Activated naive CD4-positive, alpha-beta T cell treated with anti-CD3 and anti-CD28 coated beads, Interleukin-2, amount 50 U/mL, for 72 hours (primary cell): ENCODE measurements at regions not wholly inside any gene's neighbourhood (a gene's known extent, or its start where the extent isn't known, plus 50 kb on each side); places are given as distances from the start of the nearest gene placed in this dataset.
A peak's percentile ranks its signal among the peaks of the same experiment; 100 is the strongest.

Experiments used
- ATAC-seq, 2 donors: fragments of 150-1000 bp; cut with Tn5 transposase; 2 replicates each; pipeline ENCODE4 v1.10.0; 2021; ENCODE audit warnings: mild to moderate bottlenecking in 2 of 2, moderate library complexity in 2 of 2
- DNase-seq, 2 donors: peaks; one replicate each; pipeline ENCODE4 v3.0.0; 2021 to 2022; ENCODE audit warnings: low spot score in 2 of 2
- H3K27ac Mint-ChIP-seq, 2 donors: one replicate each; pipeline ENCODE4 v1.8.0; 2022; ENCODE audit warnings: mild to moderate bottlenecking in 2 of 2, mixed read lengths in 2 of 2
- H3K36me3 Mint-ChIP-seq, 2 donors: one replicate each; pipeline ENCODE4 v1.8.0; 2022; ENCODE audit warnings: mixed read lengths in 2 of 2
- H3K9me3 Mint-ChIP-seq, 2 donors: one replicate each; pipeline ENCODE4 v1.8.0; 2022; ENCODE audit warnings: mixed read lengths in 2 of 2

GRCh38 chr3:72256716-72257115, 471.8 kb upstream of the PROK2 start:
- ATAC-seq: no peak
- peaks cover 4 to 6% of the 10 kb centered on the region in 2 donors for H3K9me3 Mint-ChIP-seq

GRCh38 chr3:72255791-72256559, 471.0 kb upstream of the PROK2 start:
- Mint-ChIP-seq H3K9me3 (peaks cover 4 to 6% of the 10 kb centered on the region in 2 donors), H3K36me3 (peaks cover 12 to 17% of the 10 kb centered on the region in 2 donors), H3K27ac (no peak overlapping the region)
- no peak for ATAC-seq
- DNase-seq: no peak

More at GRCh38 chr3:72256716-72257115, 471.8 kb upstream of the PROK2 start:
- H3K36me3 Mint-ChIP-seq: peaks cover 12 to 17% of the 10 kb centered on the region in 2 donors
- no peak for DNase-seq
- H3K27ac Mint-ChIP-seq: no peak overlapping the region

- peaks cover 12 to 17% of the 10 kb centered on the region in 2 donors for H3K36me3 Mint-ChIP-seq
- ATAC-seq: no peak
- no peak overlapping the region for H3K27ac Mint-ChIP-seq
Measured at GRCh38 chr3:72255191-72255590, 470.2 kb upstream of the PROK2 start.

GRCh38 chr3:72254483-72254882, 469.5 kb upstream of the PROK2 start:
- no peak for ATAC-seq
- Mint-ChIP-seq H3K9me3 (peaks cover 4 to 10% of the 10 kb centered on the region in 2 donors), H3K36me3 (peaks cover 12 to 17% of the 10 kb centered on the region in 2 donors), H3K27ac (no peak overlapping the region)
- no peak for DNase-seq

More at GRCh38 chr3:72255191-72255590, 470.2 kb upstream of the PROK2 start:
- DNase-seq: no peak
- peaks cover 4 to 6% of the 10 kb centered on the region in 2 donors for H3K9me3 Mint-ChIP-seq

DNA sequence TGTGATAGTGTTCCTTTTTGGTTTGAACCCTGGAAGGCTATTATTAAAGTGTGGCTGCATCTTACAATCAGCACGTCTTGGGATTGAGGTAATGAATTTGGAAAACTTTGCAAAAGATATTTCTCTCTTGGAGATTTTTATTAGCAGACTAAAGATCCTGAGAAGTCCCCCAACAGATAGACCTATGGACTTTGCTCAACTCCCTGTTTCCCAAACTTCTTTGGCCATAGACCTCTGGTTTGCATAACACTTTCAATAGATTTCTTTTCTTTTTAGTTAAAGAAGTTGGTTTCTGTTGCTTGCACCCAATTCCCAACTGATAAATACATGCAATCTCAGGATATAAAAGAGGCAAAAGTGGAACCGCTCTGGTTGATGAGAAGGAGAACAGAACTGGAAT, 465.8 kb upstream of the PROK2 start:
- H3K27ac Mint-ChIP-seq: no peak overlapping the region
- DNase-seq (no peak), ATAC-seq (no peak)
- peaks cover 0 to 9% of the 10 kb centered on the region in 2 donors for H3K9me3 Mint-ChIP-seq
- H3K36me3 Mint-ChIP-seq: peaks cover 0 to 4% of the 10 kb centered on the region in 2 donors

GRCh38 chr3:72248869-72249268, 463.9 kb upstream of the PROK2 start:
- no peak for ATAC-seq
- H3K27ac Mint-ChIP-seq: no peak overlapping the region
- DNase-seq: no peak
- peaks cover 0 to 4% of the 10 kb centered on the region in 2 donors for H3K36me3 Mint-ChIP-seq
- peaks cover 0 to 9% of the 10 kb centered on the region in 2 donors for H3K9me3 Mint-ChIP-seq

DNA sequence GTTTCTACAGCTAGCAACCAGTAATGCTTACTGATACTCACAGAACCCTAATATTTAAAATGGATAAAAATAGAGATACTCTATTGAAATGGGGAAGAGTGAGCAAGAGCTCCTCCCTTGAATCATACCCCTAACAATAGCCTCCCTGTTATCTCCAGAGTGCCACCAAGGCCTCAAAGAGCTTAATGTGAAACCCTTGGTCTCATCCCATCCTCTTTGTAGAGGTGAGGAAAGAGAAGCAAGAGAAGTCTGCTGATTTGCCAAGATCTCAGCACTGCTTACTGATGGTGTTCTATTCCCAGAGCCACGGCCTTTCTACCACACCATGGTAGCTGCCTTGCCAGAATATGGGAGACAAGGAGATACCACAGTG, 463.4 kb upstream of the PROK2 start:
- peaks cover 0 to 9% of the 10 kb centered on the region in 2 donors for H3K9me3 Mint-ChIP-seq
- H3K27ac Mint-ChIP-seq: no peak overlapping the region
- DNase-seq (no peak), ATAC-seq (no peak)
- H3K36me3 Mint-ChIP-seq: peaks cover 0 to 4% of the 10 kb centered on the region in 2 donors

DNA sequence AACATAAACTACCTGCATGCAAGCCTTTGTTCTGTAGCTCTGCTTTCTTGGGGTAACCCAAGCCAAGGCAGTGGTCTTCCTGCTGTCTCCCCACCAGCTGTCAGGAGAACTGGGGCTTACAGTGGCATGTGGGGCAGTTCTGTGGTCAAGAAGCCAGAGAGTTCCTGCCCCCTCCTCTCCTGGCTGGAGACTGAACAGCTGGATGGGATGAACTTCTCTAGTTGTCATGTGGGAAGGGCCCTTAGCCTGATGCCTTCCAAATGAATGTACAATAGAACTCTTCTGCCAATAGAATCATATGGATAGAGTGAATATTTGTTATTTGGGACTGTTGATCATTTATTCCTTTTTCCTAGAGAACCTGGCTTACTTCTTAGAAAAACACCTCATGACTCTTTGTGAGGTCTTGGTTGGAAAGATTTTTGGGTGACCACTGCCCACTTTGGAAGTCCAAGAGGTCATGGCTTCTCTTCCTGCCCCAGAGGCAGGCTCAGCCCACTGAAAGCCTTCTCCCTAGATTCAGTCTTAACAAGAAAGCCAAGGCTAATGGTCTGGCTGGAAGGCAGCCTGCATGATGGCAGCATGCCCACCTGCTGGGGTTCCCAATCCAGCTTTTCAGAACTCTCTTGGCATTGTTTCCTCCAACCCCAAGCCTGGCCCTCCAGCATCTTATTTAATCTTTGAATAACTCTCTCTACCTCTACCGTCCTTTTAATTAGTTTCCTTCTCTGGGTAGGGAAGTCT, 462.9 kb upstream of the PROK2 start:
- no peak overlapping the region for H3K27ac Mint-ChIP-seq
- no peak for DNase-seq
- ATAC-seq: no peak
- H3K9me3 Mint-ChIP-seq: peaks cover 0 to 9% of the 10 kb centered on the region in 2 donors
- peaks cover 0 to 4% of the 10 kb centered on the region in 2 donors for H3K36me3 Mint-ChIP-seq

GRCh38 chr3:72247126-72247525, 462.2 kb upstream of the PROK2 start:
- H3K36me3 Mint-ChIP-seq: peaks cover 0 to 4% of the 10 kb centered on the region in 2 donors
- H3K27ac Mint-ChIP-seq: no peak overlapping the region
- ATAC-seq (no peak), DNase-seq (no peak)
- H3K9me3 Mint-ChIP-seq: peaks cover 0 to 9% of the 10 kb centered on the region in 2 donors

DNA sequence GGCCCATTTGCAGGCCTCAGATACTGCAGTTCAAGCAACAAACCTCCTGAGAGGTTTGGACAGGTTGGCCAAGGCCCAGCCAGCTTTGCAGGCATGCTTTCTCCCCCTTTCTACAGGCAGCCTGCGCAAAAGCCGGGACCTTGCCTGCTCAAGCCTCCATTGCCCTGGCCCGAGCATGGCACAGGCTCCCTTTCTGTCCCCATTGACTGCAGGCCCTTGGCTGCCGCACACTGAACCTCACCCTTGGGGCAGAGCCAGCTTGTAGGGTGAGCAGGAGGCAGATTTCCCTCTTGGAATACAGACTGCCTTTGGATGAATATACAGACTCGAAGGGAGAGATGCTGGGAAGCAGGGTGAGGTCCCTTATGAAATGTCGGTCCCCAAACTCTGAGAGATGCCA, 461.7 kb upstream of the PROK2 start:
- no peak for ATAC-seq

DNA sequence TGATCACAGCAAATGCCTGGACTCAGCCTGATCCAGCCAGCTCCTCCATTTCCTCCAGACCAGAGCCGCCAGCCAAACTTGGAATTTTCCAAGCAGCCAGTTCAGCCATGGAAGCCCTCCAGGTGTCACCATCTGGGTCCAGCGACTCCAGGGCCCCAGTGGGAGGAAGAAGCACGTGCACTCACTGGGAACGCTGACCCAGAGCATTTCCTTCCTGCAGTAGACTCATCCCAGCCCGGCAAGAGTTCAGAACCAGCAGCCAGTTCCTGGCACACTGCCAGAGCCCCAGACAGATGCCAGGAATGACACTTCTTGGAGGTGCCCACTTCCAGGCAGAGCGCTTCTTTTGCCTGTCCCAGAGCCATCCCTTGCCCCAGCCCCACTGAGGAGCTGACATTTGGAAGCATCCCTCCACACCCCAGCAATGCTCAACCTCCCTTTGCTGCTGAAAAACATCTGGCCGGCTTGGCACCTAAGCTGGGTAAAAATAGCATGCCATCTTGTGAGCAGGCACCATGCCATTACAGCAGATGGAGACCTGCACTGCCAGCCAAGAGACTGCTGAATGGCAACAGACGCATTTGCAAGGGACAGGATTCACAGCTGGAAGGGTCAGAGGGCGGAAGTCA, 460.3 kb upstream of the PROK2 start:
- H3K9me3 Mint-ChIP-seq: peaks cover 0 to 9% of the 10 kb centered on the region in 2 donors
- H3K36me3 Mint-ChIP-seq: peaks cover 0 to 4% of the 10 kb centered on the region in 2 donors
- DNase-seq (no peak), ATAC-seq (no peak)
- H3K27ac Mint-ChIP-seq: no peak overlapping the region

More for the DNA sequence above, 461.7 kb upstream of the PROK2 start:
- peaks cover 0 to 9% of the 10 kb centered on the region in 2 donors for H3K9me3 Mint-ChIP-seq
- DNase-seq: no peak
- peaks cover 0 to 4% of the 10 kb centered on the region in 2 donors for H3K36me3 Mint-ChIP-seq
- no peak overlapping the region for H3K27ac Mint-ChIP-seq

DNA sequence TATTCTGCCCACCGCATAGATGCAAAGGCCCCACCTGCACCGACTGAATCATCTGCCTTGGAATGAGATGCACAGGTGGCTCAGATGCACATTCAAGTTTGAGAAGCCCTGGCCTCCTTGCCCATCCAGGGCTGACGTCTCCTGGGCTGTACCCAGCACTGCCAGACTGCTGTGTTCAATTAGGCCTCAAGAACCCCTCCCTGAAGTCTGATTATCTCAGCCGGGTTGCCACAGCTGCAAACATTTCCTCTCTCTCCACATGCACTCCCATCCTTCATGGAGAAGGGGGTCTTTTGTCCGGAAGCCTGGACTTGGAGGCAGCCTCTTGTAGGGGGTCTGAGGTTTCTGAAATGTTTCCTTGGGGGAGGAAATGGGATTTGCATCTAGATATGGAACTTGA, 459.4 kb upstream of the PROK2 start:
- H3K27ac Mint-ChIP-seq: peak overlapping the region in 1 of 2 donors; percentile 48
- no peak for DNase-seq

GRCh38 chr3:72242326-72242725, 457.4 kb upstream of the PROK2 start:
- Mint-ChIP-seq H3K36me3 (no peaks in the 10 kb centered on the region), H3K9me3 (peaks cover 0 to 10% of the 10 kb centered on the region in 2 donors), H3K27ac (no peak overlapping the region)
- ATAC-seq (no peak), DNase-seq (no peak)

More for the DNA sequence above, 459.4 kb upstream of the PROK2 start:
- ATAC-seq: no peak
- Mint-ChIP-seq H3K36me3 (peaks cover 0 to 4% of the 10 kb centered on the region in 2 donors), H3K9me3 (peaks cover 0 to 10% of the 10 kb centered on the region in 2 donors)

- DNase-seq: no peak
- no peak overlapping the region for H3K27ac Mint-ChIP-seq
- ATAC-seq: peak in 1 of 2 donors; percentile 51
- no peaks in the 10 kb centered on the region for H3K36me3 Mint-ChIP-seq
- peaks cover 0 to 12% of the 10 kb centered on the region in 2 donors for H3K9me3 Mint-ChIP-seq
Measured at GRCh38 chr3:72241525-72241924, 456.6 kb upstream of the PROK2 start.

GRCh38 chr3:72240531-72240930, 455.6 kb upstream of the PROK2 start:
- ATAC-seq (no peak), DNase-seq (no peak)
- Mint-ChIP-seq H3K36me3 (no peaks in the 10 kb centered on the region), H3K9me3 (peaks cover 0 to 12% of the 10 kb centered on the region in 2 donors), H3K27ac (no peak overlapping the region)

- Mint-ChIP-seq H3K36me3 (no peaks in the 10 kb centered on the region), H3K27ac (no peak overlapping the region), H3K9me3 (peaks cover 0 to 12% of the 10 kb centered on the region in 2 donors)
- DNase-seq (no peak), ATAC-seq (no peak)
Measured at GRCh38 chr3:72238801-72239200, 453.9 kb upstream of the PROK2 start.
